ENCODE measurements at regions not wholly inside any gene's neighbourhood (a gene's known extent, or its start where the extent isn't known, plus 50 kb on each side); places are given as distances from the start of the nearest gene placed in this dataset.
"Not testable (repeated sequence)": the region's sequence is repeated elsewhere in the genome, so short reads cannot be mapped to it uniquely, and the experiment has no call there.

- DNase-seq: no peak
Observed at GRCh38 chr4:11894977-11895376, 466.3 kb upstream of the HS3ST1 start.

DNA sequence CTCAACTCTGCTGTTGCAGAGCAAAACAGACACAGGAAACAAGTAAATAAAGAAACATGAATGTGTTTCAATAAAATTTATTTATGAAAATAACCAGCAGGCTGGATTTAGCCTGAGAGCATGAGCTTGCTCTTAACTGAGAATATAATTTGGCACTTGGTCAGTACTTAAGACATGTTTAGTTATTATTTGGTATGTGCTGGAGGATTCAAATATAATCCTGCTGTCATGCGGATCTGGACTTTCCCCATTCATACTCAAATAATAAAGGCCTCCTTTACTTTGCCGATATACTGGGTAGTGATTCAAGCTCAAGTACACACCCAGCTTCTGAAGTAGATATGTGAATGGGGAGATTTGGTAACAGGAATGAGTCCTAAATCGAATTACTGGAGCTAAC is 465.5 kb upstream of the HS3ST1 start:
- DNase-seq: no peak

GRCh38 chr4:11889099-11889498 is 460.4 kb upstream of the HS3ST1 start:
- DNase-seq: no peak

DNA sequence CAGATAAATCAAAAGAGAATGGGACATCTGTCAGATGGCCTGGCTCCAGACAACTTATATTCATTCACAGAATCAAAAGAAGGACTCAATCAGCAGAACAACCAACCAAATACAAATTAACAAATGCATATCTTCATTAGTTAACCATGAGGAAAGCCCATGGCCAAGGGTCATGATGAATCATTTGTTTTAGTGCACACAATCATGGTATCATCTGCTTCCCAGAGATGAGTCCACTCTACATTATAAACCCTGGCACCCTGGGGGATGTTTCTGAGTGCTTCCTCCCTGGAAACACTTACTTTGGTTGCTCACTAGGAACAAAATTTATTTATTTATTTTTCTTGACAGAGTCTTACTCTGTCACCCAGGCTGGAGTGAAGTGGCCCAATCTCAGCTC is 453.3 kb upstream of the HS3ST1 start:
- no peak for DNase-seq

DNA sequence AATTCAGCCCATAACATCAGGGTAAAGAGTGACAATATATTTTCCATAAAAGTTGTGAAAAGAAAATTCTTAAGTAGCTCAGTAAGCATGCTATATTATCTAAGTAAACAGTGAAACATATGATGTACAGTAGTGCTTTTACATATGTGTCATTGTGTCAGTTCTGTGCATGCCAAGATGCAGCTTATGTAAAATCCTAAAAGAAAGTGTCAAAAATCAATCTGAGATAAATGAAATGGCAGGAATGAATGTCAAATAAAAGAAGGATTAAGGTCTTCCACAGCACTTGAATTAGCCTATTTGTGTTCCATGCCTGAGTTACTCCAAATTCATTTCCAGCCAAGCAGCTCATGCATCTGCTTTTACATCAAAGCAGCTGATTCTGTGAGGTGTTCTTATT is 452.7 kb upstream of the HS3ST1 start:
- DNase-seq: no peak

DNA sequence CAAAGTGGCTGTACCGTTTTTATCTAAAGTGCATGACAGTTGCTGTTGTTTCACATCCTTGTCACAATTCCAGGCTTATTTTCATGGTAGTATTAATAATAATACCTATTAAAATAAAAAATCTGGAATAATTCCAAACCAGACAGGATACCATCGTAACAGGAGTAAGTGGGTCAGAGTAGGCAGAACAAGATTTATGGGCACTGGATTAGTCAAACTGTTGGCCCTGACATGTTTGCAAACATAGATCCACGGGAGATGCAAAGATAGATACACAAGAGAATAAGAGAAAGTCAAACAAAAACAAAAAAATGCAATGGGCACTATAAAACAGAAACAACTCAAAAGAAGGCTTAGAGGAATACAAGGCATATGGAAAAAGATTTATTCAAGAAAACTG is 449.5 kb upstream of the HS3ST1 start:
- DNase-seq: no peak

GRCh38 chr4:11876104-11876503 is 447.4 kb upstream of the HS3ST1 start:
- DNase-seq: no peak

- no peak for DNase-seq
Observed at GRCh38 chr4:11869191-11869870, 440.6 kb upstream of the HS3ST1 start.

- DNase-seq: no peak
Observed at GRCh38 chr4:11866391-11866790, 437.7 kb upstream of the HS3ST1 start.

- no peak for DNase-seq
Observed at GRCh38 chr4:11860996-11861395, 432.3 kb upstream of the HS3ST1 start.

DNA sequence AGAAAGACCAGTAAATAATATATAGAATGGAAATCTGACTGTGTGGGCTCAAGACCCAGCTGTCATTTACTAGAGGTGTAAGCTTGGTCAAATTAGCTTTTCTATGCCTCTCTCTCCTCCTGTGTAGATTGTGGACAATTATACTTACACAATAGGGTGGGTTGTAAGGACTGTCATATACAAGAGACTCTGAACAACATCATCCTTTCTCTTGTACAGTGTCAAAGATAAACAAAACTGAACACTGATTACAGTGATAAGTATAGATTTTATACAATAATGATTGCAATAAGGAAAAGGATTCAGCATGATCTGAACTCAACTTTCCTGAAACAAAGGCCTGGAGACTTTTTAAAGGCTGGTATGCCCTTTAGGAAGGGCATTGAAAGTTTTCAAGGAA is 429.2 kb upstream of the HS3ST1 start:
- DNase-seq: no peak

- no peak for DNase-seq
Observed at GRCh38 chr4:11847167-11847566, 418.5 kb upstream of the HS3ST1 start.

GRCh38 chr4:11843927-11844326 is 415.2 kb upstream of the HS3ST1 start:
- DNase-seq: no peak

- no peak for DNase-seq
Observed at GRCh38 chr4:11843340-11843739, 414.6 kb upstream of the HS3ST1 start.

- peak; percentile 18 for DNase-seq
Observed at GRCh38 chr4:11842620-11843263, 414.0 kb upstream of the HS3ST1 start.

DNA sequence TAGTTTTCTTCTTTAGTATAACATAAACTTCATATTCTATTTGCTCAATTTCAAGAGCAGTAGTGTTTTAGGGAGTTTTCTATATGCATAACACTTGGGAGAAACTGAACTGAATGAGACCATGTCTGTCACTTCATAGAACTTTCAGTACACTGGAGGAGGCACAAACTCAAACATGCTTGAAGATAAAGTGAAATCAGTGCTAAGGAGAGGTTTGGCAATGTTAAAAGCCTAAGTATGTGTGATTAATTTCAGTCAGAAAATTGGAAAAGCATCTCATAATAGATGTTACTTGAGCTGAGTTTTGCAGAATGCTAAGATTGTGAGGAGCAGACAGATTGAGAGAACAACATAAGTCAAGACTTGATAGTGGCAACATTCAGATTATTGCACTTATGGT is 411.2 kb upstream of the HS3ST1 start:
- no peak for DNase-seq

- no peak for DNase-seq
Observed at GRCh38 chr4:11831739-11832138, 403.0 kb upstream of the HS3ST1 start.

DNA sequence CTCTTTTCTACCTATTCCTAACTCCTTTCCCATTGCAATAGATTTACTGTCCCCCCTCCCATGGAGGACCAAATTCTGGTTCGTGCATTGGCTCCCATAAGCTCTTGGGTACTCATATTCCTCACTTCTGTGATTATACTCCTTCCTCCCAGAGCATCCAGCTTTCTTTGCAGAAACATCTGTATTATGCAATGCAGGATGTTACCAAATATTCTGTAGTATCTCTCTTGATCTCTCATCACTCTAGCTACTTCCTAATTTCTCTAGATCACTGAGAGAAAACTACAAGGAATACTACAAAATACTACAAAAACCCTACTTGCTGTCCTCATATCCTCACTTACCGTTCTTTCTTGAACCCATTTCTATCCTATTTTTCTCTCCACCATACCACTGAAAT is 395.9 kb upstream of the HS3ST1 start:
- no peak for DNase-seq

DNA sequence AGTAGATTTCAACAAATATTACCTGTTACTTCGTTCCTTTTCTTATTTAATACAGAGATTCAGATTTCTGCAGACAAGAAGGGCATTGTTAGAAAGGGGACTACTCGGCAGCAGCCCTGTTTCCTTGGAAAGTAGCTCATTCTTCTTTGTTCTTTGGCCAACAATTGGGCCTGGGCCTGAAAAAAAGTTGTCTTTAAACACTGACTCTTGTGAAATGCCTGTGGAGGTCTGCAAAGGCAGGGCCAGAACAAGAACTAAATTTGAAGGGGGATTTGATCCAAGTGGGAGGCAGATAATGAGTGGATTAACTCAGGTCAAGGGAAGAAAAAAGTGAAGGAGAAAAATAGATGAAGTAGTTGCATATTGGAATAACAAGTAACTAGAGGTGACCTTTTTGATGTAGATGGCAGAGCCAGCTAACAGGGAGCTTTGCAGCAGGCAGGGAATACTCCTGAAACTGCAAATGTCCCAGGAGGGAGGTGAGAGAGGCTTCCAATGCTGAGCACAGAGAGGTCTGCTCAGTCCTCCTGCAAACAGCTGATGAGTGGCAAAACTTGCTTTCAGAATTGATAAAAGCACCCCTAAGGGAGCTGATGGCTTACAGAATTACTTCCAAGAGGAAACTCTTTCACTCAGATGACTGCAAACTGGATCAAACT is 393.2 kb upstream of the HS3ST1 start:
- no peak for DNase-seq

DNA sequence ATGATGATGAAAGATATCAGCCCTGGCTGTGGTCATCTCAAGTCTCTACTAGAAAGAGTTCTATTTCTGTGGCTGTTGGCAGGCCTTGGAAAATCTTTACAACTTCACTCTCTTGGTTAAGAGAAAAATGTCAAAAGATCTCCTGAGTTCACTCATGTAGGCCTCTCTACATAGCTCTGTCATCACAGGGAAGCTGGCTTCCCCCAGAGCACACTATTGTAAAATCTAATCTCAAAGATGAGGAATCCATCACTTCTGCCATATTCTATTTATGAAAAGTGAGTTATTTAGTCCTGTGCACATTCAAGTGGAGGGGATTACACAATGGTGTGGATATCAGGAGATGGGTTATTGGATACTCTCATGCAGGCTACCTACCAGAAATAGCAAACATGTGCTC is 388.4 kb upstream of the HS3ST1 start:
- no peak for DNase-seq

GRCh38 chr4:11814758-11815157 is 386.1 kb upstream of the HS3ST1 start:
- DNase-seq: no peak

DNA sequence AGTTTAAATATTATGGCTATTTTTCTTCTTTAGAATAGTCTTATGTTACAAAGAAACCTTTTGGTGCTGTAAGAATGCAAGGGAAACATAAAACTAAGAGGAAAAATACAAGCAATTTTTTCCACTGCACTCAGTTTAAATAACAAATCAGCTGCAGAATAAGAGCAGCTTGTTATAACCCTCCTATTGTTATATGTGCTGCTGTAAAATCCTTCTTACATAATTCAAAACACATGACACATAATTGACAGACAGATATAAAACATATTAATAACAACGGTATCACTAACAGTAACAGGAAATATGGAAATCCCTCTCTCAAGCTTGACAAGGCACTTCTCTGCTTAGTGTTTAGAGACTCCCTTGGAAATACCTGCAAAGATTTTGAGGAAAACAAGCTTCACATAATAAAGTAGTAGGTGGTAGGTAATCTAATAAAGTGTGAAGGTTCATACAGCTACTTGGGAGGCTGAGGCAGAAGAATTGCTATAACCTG is 385.3 kb upstream of the HS3ST1 start:
- DNase-seq: no peak

- DNase-seq: not testable (repeated sequence)
Observed at GRCh38 chr4:11811521-11811920, 382.8 kb upstream of the HS3ST1 start.

GRCh38 chr4:11805842-11806241 is 377.1 kb upstream of the HS3ST1 start:
- no peak for DNase-seq

All from NCI-H187 treated with DMSO at 0.1 percent for 48 hours (cell line).